COLO829 (cell line): ENCODE measurements at regions not wholly inside any gene's neighbourhood (a gene's known extent, or its start where the extent isn't known, plus 50 kb on each side); places are given as distances from the start of the nearest gene placed in this dataset.

Source experiments
- DNase-seq: peaks from one replicate; pipeline ENCODE4 v3.0.0; 2012; ENCODE audit warnings: low spot score

GRCh38 chr10:83164156-83164555 lies 975.2 kb upstream of the GHITM start:
- DNase-seq, result no peak

- DNase-seq, result no peak
Observed at GRCh38 chr10:83165265-83165664, 974.0 kb upstream of the GHITM start.

DNA sequence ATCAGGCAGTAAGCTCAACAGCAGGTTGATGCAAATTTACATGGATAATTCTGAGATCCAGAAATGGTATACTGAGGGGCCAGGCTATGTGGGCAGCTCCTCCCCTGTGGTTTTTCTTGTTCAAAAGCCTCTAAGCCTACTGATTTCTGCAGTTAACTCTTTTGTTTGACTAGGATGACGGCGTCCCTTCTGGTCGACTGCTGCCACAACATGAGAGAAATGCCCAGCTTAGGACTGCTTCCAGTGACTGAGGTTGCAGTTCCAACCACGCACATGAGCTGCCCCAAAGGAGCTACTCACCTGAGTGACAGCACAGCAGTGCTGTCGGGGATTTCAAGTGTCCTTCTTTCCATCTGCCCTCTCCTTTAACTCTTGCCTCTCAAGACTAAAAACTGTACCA lies 973.0 kb upstream of the GHITM start:
- no peak for DNase-seq

- no peak for DNase-seq
Observed at GRCh38 chr10:83167081-83167480, 972.2 kb upstream of the GHITM start.

GRCh38 chr10:83176901-83177300 lies 962.4 kb upstream of the GHITM start:
- DNase-seq, result no peak

GRCh38 chr10:83178526-83178925 lies 960.8 kb upstream of the GHITM start:
- no peak for DNase-seq

DNA sequence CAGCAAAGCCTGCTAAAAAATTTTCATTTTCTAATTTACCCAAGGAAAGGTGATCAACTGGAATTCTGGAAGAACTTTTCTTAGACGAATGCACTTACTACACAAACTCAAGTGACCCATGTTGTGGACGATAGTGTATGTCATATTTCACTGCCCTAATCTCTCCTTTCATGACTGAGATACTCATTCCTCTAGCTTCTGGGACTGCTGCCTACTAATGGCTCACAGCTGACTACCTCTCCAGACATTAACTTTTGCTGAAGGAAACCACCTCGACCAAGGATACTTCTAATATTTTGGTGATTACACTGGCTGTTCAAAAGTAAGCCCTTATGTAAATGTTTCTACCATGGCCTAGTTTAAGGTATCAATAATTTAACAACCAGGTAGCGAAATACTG lies 959.9 kb upstream of the GHITM start:
- DNase-seq, result no peak

DNA sequence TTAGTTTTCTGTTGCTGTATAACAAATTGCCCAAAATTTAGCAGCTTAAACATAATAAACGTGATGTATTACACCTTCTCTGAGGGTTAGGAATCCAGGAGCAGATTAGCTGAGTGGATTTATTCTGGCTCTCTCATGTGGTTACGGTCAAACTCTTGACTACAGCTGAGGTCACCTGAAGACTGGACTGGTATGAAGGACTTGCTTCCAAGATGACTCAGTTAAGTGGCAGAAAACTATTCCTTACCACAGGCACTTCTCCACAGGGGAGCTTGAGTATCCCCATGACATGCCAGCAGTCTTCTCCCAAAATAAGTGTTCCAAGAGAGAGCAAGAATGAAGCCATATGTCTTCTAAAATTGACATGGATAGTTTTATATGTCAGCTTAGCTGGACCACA lies 957.2 kb upstream of the GHITM start:
- DNase-seq, result no peak

DNA sequence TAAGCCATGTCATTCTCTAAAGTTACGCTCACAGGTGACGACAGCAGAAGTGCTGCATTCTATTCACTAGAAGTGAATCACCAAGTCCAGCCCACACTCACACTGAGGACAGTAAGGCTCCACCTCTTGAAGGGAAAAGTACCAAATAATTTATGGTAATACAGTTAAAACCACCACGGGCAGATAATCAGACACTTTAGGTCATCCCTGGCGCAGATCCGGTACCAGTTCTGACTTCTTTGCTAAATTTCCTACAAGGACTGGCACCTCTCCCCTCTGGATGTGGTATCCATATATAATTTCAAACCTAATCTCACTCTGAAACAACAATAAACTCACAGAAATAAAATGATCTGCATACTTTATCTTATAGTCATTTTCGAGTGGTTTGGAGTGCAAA lies 954.7 kb upstream of the GHITM start:
- DNase-seq, result no peak

GRCh38 chr10:83190614-83191013 lies 948.7 kb upstream of the GHITM start:
- DNase-seq, result no peak

- DNase-seq, result no peak
Observed at GRCh38 chr10:83193026-83193425, 946.3 kb upstream of the GHITM start.

- DNase-seq, result no peak
Observed at GRCh38 chr10:83195021-83195420, 944.3 kb upstream of the GHITM start.

- no peak for DNase-seq
Observed at GRCh38 chr10:83199374-83199773, 939.9 kb upstream of the GHITM start.

DNA sequence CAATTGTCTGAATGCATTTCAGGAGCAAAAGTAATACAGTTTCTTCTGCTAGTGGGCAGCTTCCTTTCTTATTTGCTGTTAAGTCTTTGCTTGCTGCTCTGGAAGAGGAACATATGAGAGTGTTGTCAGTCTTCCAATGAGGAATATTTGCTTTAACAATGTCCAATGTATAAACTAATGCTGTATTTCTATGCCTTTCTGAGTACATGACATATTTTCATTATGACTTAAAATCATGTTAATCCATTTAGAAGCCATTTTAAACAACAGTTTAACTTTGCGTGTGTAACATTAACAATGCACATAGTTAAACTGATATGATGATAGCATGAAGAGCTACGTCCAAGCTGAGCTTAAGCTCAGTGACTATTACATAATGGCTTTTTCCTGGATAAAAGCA lies 933.4 kb upstream of the GHITM start:
- DNase-seq, result no peak

DNA sequence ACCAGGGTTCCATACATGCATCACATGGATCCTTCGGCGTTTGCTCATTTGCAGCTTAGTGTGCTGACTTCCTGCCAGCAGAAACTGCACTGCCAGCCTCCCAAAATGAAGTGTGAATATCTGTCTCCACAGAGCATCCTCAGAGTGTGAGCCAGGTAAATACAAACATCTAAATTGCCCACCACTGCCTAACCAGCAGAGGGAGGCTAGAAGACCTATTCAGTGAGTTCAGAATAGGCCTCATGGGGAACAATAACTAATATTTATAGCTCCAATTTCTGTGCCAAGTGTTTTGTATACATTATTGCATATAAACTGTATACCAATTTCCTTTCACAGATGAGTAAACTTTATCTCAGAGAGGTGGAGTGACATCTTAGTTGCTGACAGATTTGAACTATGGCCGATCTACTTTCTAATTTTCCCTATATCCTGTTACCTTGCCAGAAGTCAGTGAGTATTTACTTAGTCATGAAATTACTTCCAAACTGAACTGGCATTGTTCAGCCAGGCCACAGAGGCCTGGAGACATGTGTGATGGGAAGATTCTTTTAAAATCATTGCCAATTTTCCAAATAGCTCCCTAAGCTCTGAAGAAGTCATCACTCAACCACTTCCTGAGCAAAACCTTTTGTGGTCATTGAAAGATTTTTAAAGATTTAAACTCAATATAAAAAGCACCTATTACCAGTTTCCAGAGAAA lies 926.5 kb upstream of the GHITM start:
- peak; percentile 10 for DNase-seq

GRCh38 chr10:83214136-83214535 lies 925.2 kb upstream of the GHITM start:
- no peak for DNase-seq

- DNase-seq, result no peak
Observed at GRCh38 chr10:83218205-83218604, 921.1 kb upstream of the GHITM start.

DNA sequence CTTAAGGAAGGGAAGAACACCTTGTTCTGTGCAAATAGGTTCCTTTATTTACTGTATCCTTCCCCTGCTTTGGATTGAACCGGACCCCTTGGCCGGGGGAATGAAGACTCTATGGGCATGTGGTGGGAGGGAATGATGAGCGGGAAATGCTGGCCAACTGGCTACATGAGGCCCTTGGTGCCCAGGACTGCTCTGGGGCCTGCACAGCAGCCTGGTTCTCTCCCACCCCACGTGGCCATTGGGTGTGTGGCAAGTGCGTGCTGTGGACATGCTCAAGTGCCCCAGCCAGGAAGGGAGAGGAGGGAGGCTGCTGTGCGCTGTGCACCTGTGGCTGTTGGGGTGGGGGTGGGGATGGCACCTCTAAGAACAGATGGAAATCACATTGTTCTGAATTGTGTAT lies 917.0 kb upstream of the GHITM start:
- no peak for DNase-seq

DNA sequence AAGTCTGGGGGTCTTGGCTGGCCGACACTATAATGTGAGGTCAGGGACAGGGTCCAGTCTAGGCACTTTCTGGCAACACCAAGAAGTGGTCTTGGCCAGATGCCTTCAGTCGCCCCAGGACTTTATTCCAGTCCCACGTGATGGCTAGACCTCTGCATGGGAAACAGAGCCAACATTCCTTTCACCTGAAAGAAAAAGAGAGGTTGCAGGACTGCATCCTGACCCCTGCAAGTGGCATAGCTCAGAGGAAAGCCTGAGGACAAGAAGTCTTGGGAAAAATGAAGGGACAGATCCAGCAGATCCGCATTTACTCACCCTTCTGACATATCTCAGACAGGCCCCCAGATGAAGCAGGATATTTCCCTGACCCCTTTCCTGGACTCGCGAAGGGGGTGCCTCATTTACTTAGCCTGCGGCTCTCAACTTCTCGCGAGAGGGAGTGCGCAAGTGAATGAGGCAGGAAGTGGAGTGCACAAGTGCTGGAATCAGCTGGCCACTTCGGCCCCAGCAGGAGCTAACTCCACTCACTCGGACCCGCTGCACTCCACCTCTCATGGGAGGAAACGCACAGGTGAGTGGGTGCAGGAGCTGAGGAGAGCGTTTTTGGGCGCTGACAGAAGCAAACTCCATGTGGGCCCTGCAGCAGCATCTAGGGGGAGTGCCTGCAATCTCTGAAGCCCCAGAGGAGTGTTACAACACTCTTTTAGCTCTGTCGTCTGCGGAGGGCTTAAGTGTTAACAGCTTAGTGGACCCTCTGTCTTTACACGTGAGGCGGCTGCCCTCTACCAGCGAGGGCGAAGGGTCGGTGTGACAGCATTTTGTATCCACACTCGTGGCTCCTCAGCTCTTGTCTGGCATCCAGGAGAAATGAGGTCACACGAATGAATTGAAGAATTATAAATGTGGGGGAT lies 916.2 kb upstream of the GHITM start:
- DNase-seq, result no peak

GRCh38 chr10:83225781-83226180 lies 913.5 kb upstream of the GHITM start:
- DNase-seq, result no peak

DNA sequence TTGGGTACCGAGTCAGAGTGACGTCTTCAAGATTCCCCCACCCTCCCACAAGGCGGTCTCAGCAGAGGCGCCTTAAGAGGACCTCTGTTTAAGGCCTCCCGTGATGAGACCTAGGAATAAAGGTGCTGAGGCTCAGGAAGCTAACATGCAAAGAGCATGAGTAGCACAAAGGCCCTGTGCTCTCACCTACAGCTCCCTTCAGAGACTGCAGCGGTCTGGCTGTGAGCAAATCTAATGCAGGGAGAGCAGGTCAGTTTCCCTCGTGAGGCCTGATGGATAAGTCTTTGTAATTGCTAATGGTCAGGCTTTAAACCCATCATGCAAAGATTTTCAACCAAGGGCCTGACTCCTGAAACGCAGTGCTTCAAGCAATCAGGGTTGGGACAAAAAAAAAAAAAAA lies 909.3 kb upstream of the GHITM start:
- DNase-seq, result no peak

DNA sequence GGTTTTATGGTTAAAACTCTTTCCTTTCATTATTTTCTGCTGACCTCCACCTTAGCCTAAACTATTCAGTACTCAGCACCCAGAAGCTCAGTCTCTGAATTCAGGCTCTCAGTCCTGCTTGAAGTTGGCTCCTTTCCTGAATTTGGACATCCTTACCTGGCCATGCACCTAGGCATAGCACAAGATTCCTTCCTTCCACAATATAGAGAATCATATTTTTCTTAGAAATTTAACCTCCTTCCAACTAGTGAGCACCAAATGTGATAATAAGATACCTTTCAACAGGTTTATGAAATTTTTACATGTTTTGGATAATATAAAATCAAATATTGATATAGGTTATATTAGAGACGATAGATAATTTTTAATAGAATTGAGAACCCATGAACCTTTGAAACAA lies 905.6 kb upstream of the GHITM start:
- DNase-seq, result no peak

DNA sequence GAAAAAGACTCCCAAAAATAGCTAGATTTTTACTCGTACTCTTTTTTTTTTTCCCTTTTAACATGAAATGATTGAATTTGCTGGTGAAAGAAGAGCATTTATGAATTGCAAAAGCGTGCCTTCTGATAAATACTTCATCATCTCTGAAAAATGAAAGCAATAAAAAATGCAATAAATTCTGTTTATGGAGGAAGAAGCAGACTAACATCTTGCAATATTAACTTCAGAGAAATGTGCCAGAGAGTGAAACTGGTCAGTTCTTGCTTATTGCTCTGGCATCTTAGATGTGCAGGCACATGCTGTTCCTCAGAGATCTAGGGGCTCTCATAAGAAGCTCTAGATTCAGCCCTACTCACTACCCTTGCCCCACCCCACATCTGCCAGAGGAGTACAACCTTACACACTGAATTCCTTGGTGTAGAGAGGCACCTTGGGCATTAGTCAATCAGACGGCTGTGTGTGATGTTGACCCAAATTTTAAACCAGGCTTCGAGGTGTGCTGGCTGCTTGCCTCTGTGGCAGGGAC lies 891.1 kb upstream of the GHITM start:
- DNase-seq, result no peak
